Smooth muscle cell (in vitro differentiated cells): ENCODE measurements at regions not wholly inside any gene's neighbourhood (a gene's known extent, or its start where the extent isn't known, plus 50 kb on each side); places are given as distances from the start of the nearest gene placed in this dataset.

Experiments
- DNase-seq: peaks from one replicate; lab custom pipeline; 2025; ENCODE audit not compliant: unreplicated experiment; lab: John Stamatoyannopoulos, UW
- H2AFZ ChIP-seq: fragments of 200-600 bp; sonication (generic); 2 replicates; pipeline ENCODE4 v1.6.0; 2016; ENCODE audit warnings: antibody characterized with exemption, low read depth, mild to moderate bottlenecking
- H3F3A ChIP-seq: fragments of 200-600 bp; sonication (generic); 2 replicates; pipeline ENCODE4 v1.6.0; 2017; ENCODE audit warnings: antibody characterized with exemption, low read depth
- H3K27ac ChIP-seq: fragments of 200-600 bp; sonication (generic); 2 replicates; pipeline ENCODE4 v1.5.1; 2016; ENCODE audit warnings: low read depth, mild to moderate bottlenecking
- H3K27me3 ChIP-seq: fragments of 200-600 bp; sonication (generic); 2 replicates; pipeline ENCODE4 v1.6.1; 2016; ENCODE audit warnings: low read depth, mild to moderate bottlenecking
- H3K36me3 ChIP-seq: fragments of 200-600 bp; sonication (generic); 2 replicates; pipeline ENCODE4 v1.5.1; 2016; ENCODE audit warnings: low read depth
- H3K4me1 ChIP-seq: fragments of 200-600 bp; sonication (generic); 2 replicates; pipeline ENCODE4 v1.5.1; 2016; ENCODE audit warnings: low read depth
- H3K4me2 ChIP-seq: fragments of 200-600 bp; sonication (generic); 2 replicates; pipeline ENCODE4 v1.6.0; 2016; ENCODE audit warnings: mild to moderate bottlenecking
- H3K4me3 ChIP-seq: fragments of 200-600 bp; sonication (generic); 2 replicates; pipeline ENCODE4 v1.5.1; 2016; ENCODE audit warnings: mild to moderate bottlenecking
- H3K79me2 ChIP-seq: fragments of 200-600 bp; sonication (generic); 2 replicates; pipeline ENCODE4 v1.6.0; 2016; ENCODE audit warnings: low read depth, mild to moderate bottlenecking
- H3K9ac ChIP-seq: fragments of 200-600 bp; sonication (generic); 2 replicates; pipeline ENCODE4 v1.6.0; 2016; ENCODE audit warnings: low read depth
- H3K9me3 ChIP-seq: fragments of 200-600 bp; sonication (generic); replicated peaks from 2 replicates; pipeline ENCODE4 v1.5.1; 2016; ENCODE audit warnings: low read depth
- H4K20me1 ChIP-seq: fragments of 200-600 bp; sonication (generic); 2 replicates; pipeline ENCODE4 v1.6.0; 2016; ENCODE audit warnings: low read depth
- WGBS: methylation state at CpG from one replicate; pipeline ENCODE4 v1.1.7; 2016; ENCODE audit warnings: low lambda C conversion rate; 5-methylcytosine and 5-hydroxymethylcytosine counted together
- TF ChIP-seq, protein P1 (sequence below): fragments of 200-600 bp; sonication (generic); IDR thresholded peaks from 2 replicates; pipeline ENCODE4 v1.5.1; 2017; ENCODE audit warnings: borderline replicate concordance, mild to moderate bottlenecking, antibody characterized with exemption; ENCODE audit not compliant: insufficient read depth, poor library complexity, severe bottlenecking

DNA sequence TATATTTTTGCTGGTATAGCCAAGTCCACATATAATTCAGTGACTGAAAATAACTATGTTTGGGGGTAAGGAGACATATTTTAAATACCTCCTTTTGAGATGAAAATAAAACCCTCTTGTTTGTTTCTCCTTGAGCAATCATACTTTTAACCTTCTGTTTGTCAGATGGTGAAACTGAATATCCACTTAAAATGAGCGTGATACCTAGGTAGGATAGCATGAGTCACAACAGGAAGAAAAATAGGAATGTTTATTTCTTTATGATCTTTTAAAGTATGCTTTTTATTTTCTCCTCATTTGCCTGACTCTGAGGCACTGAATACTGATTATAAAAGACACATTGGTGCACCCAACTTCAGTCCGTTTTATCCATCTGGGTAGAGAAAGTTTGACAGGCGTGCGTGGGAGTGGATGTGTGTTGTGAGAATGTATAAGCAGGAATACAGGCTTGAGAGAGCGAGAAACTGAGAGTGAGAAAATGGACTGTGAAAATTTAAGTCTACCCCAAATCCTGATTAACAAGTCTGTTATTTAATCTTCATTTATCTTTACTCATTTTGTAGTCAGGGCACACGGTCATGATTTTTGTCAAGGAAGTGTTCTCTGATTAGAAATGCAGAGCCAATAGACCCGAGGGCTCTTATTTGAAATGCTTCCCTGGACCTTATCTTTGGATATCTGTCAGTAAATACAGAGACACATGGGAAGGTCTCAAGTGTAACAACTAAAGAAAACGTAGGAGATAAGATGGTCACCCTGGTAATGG is 62.1 kb upstream of the ANTXR2 start:
- Histone ChIP-seq H3K4me2 (no peak overlapping the region), H3K79me2 (no peaks in the 10 kb centered on the region), H3K9me3 (no peaks in the 10 kb centered on the region), H3K36me3 (no peaks in the 10 kb centered on the region), H3K27me3 (no peaks in the 10 kb centered on the region), H3K4me3 (no peak overlapping the region), H3K4me1 (no peaks in the 10 kb centered on the region), H3F3A (no peaks in the 10 kb centered on the region), H3K27ac (no peak overlapping the region), H2AFZ (peak overlapping the region; percentile 61), H4K20me1 (no peaks in the 10 kb centered on the region), H3K9ac (no peak overlapping the region)
- no peak for DNase-seq
- TF ChIP-seq, protein P1, sequence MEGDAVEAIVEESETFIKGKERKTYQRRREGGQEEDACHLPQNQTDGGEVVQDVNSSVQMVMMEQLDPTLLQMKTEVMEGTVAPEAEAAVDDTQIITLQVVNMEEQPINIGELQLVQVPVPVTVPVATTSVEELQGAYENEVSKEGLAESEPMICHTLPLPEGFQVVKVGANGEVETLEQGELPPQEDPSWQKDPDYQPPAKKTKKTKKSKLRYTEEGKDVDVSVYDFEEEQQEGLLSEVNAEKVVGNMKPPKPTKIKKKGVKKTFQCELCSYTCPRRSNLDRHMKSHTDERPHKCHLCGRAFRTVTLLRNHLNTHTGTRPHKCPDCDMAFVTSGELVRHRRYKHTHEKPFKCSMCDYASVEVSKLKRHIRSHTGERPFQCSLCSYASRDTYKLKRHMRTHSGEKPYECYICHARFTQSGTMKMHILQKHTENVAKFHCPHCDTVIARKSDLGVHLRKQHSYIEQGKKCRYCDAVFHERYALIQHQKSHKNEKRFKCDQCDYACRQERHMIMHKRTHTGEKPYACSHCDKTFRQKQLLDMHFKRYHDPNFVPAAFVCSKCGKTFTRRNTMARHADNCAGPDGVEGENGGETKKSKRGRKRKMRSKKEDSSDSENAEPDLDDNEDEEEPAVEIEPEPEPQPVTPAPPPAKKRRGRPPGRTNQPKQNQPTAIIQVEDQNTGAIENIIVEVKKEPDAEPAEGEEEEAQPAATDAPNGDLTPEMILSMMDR, result no peak
- WGBS, result 57% methylated on average over 8 of the region's 8 CpGs

DNA sequence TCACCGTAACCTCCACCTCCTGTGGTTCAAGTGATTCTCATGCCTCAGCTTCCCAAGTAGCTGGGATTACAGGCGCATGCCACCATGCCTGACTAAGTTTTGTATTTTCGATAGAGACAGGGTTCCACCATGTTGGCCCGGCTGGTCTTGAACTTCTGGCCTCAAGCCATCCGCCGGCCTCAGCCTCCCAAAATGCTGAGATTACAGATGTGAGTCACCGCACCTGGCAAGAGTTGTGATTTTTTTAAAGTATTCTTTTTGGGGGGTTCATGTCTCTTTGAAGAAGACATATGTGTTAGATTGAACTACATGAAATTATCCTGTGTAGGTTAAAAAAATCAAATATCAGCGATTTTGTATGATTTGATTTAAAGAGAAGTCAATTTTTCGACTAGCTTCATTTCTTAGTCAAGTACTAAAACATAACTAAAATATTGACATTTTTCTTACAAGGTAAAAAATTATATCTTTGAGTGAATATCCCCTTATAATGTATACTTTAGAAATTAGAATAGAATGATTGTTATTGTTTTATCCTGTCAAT is 60.3 kb upstream of the ANTXR2 start:
- Histone ChIP-seq H3K9me3 (no peaks in the 10 kb centered on the region), H3K4me3 (no peak overlapping the region), H3K27me3 (no peaks in the 10 kb centered on the region), H3K9ac (no peak overlapping the region), H3K79me2 (no peaks in the 10 kb centered on the region), H3K36me3 (no peaks in the 10 kb centered on the region), H3F3A (no peaks in the 10 kb centered on the region), H3K27ac (no peak overlapping the region), H3K4me2 (no peak overlapping the region), H2AFZ (no peak overlapping the region), H3K4me1 (no peaks in the 10 kb centered on the region), H4K20me1 (no peaks in the 10 kb centered on the region)
- WGBS, result 92% methylated on average over 9 of the region's 9 CpGs
- no peak for DNase-seq
- TF ChIP-seq, protein P1, result no peak

DNA sequence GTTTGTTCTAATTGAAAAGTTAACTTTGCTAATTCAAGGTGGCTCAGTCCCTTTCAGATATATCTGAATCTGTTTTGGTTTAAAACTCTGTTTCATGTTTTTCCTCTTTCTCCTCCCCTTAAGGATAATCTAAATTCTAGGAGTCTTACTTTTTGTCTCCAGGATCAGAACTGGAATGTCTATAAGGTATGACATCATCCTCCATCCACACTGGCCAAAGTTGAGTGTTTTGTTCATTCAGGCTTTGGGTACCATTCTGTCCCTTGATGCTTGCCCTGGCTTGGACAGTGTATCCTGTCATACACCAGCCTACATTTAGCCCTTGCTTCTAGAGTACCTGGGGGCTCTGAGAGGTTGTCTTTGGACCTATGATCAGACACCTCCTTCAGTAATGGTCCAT is 56.8 kb upstream of the ANTXR2 start:
- Histone ChIP-seq H3K9me3 (no peaks in the 10 kb centered on the region), H3K9ac (no peak overlapping the region), H3K4me2 (no peak overlapping the region), H4K20me1 (no peaks in the 10 kb centered on the region), H3K27me3 (no peaks in the 10 kb centered on the region), H3K4me3 (no peak overlapping the region), H3F3A (no peaks in the 10 kb centered on the region), H3K27ac (no peak overlapping the region), H2AFZ (no peak overlapping the region), H3K4me1 (peaks cover 3% of the 10 kb centered on the region), H3K36me3 (no peaks in the 10 kb centered on the region), H3K79me2 (no peaks in the 10 kb centered on the region)
- TF ChIP-seq, protein P1, result no peak
- no peak for DNase-seq

DNA sequence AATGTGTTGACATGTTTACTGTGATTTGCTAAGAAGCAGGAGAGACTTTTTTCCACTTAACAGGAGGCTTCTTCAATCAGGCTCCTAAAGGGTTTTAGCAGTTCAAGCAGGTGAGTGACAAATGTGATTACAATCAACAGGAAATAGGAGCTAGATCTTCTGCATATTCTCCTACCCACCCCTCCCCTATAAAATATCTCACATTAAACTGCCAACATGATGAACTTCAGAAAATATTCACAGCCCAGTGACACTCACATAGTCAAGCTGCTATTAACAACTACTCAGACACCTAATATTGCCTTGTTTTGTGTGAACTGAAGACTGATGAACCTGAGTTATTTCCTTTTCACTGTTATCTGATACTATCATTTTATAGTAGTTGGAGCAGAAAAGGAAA is 55.9 kb upstream of the ANTXR2 start:
- H3K4me3 ChIP-seq, result no peak overlapping the region
- no peaks in the 10 kb centered on the region for H3F3A ChIP-seq
- DNase-seq, result no peak
- no peak overlapping the region for H3K4me2 ChIP-seq
- H3K27me3 ChIP-seq, result no peaks in the 10 kb centered on the region
- no peaks in the 10 kb centered on the region for H3K79me2 ChIP-seq
- H3K9me3 ChIP-seq, result no peaks in the 10 kb centered on the region
- H3K4me1 ChIP-seq, result peaks cover 3% of the 10 kb centered on the region
- H2AFZ ChIP-seq, result no peak overlapping the region
- no peaks in the 10 kb centered on the region for H3K36me3 ChIP-seq
- no peak overlapping the region for H3K9ac ChIP-seq
- H4K20me1 ChIP-seq, result no peaks in the 10 kb centered on the region
- TF ChIP-seq, protein P1, result no peak
- H3K27ac ChIP-seq, result no peak overlapping the region
